Spinal cord (tissue), 9 donors: ENCODE measurements at regions not wholly inside any gene's neighbourhood (a gene's known extent, or its start where the extent isn't known, plus 50 kb on each side); places are given as distances from the start of the nearest gene placed in this dataset.
A peak's percentile ranks its signal among the peaks of the same experiment; 100 is the strongest.
"Not testable (repeated sequence)": the region's sequence is repeated elsewhere in the genome, so short reads cannot be mapped to it uniquely, and the experiment has no call there.

Experiments used
- DNase-seq, 6 donors: peaks; one replicate each; pipeline versions ENCODE4 v3.0.0 to v3.0.0-alpha.2; 2013 to 2015; ENCODE audit warnings: low spot score in 6 of 6, low read depth in 4 of 6
- H3K27ac ChIP-seq: one replicate; pipeline ENCODE4 v1.5.1; 2013; ENCODE audit warnings: low read depth, low read length, control low read depth
- H3K27me3 ChIP-seq: one replicate; pipeline ENCODE4 v1.6.1; 2013; ENCODE audit warnings: low read length; ENCODE audit not compliant: control insufficient read depth, insufficient read depth
- H3K36me3 ChIP-seq: one replicate; pipeline ENCODE4 v1.6.1; 2013; ENCODE audit warnings: low read length; ENCODE audit not compliant: control insufficient read depth, insufficient read depth
- H3K4me1 ChIP-seq: one replicate; pipeline ENCODE4 v1.6.1; 2013; ENCODE audit warnings: low read length; ENCODE audit not compliant: control insufficient read depth, insufficient read depth
- H3K4me3 ChIP-seq: one replicate; pipeline ENCODE4 v1.5.1; 2013; ENCODE audit warnings: low read depth, low read length, control low read depth
- H3K9me3 ChIP-seq: one replicate; pipeline ENCODE4 v1.6.1; 2013; ENCODE audit warnings: low read length; ENCODE audit not compliant: control insufficient read depth, insufficient read depth
- WGBS: methylation state at CpG from one replicate; pipeline ENCODE4 v1.1.5; 2013; ENCODE audit warnings: missing lambda C conversion rate; ENCODE audit not compliant: insufficient coverage; 5-methylcytosine and 5-hydroxymethylcytosine counted together
- donor health status: healthy.

DNA sequence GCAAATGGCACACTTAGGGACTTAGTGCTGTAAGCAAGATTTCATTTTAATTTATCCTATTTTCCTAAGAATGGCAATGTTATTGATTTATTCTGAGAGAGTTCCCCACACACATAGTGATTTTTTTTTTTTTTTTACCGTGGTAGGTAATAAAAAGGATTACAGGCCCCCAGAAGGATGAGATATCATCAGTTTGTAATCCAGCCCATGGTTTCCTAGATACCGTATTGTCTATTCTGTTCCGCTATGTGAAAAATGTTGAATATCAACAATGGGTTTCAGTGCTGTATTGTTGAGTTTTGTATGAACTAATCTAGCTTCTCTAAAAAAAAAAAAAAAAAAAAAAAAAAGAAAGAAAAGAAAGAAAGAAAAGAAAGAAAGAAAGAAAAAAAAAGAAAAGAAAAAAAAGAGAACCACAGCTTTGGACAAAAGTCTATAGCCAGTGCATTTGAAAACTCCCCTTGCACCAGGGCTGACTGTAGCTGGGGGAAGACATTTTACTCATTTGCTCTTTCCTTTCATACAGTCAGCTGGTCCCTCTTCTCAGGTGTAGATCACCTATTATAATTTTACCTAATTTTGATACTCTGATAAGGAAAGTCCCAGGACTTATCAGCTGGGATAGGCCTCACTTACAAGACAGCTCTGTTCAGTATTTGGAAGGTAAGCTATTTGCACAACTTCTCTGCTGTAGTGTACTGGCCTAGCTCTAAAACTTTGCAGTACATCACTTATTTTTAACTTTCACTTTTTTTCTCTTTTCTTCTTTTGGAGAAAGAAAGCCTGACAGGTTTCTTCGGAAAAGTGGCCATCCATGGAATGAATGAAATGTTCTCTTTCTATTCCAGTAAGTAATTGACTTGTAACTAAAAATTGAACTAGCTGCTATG, 101.4 kb upstream of the SOX2 start:
- H3K27ac ChIP-seq: peak overlapping the region; percentile 81
- DNase-seq: peak in 2 of 6 donors; percentile 55 to 59
- H3K4me1 ChIP-seq: no peaks in the 10 kb centered on the region
- no peaks in the 10 kb centered on the region for H3K36me3 ChIP-seq
- H3K4me3 ChIP-seq: peak overlapping the region; percentile 17
- H3K27me3 ChIP-seq: no peaks in the 10 kb centered on the region
- H3K9me3 ChIP-seq: no peaks in the 10 kb centered on the region
- no CpG with 5 or more reads among the region's 4 CpGs for WGBS

- H3K27ac ChIP-seq: peak overlapping the region; percentile 17
- H3K4me3 ChIP-seq: no peak overlapping the region
- H3K36me3 ChIP-seq: no peaks in the 10 kb centered on the region
- H3K9me3 ChIP-seq: no peaks in the 10 kb centered on the region
- H3K4me1 ChIP-seq: no peaks in the 10 kb centered on the region
- H3K27me3 ChIP-seq: no peaks in the 10 kb centered on the region
- peak in 2 of 6 donors; percentile 59 to 82 for DNase-seq
- no CpG with 5 or more reads among the region's 1 CpG for WGBS
These were observed 102.5 kb upstream of the SOX2 start for GRCh38 chr3:181609030-181609767.

DNA sequence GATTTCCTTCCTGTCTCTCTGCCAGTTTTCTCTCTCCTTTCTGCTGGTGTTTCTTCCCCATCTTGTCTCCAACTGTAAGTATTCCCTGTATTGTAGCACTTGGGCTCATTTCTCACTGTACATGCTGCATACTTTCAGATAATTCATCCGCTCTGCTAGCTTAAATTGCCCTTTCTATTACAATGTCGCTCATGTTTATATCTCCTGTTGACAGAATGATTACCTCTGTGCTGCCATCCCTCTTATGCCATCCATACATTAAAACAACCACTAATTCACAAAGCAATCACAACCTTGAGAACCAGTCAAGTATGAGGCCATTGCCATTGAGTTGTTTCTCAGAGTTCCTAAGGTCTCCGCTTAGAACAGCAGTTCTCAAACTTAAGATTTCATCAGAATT, 107.5 kb upstream of the SOX2 start:
- Histone ChIP-seq H3K27me3 (no peaks in the 10 kb centered on the region), H3K4me1 (no peaks in the 10 kb centered on the region), H3K27ac (no peak overlapping the region), H3K9me3 (no peaks in the 10 kb centered on the region), H3K36me3 (no peaks in the 10 kb centered on the region), H3K4me3 (no peak overlapping the region)
- DNase-seq: no peak
- 87% methylated on average over 3 of the region's 3 CpGs for WGBS

GRCh38 chr3:181596126-181596525, 115.6 kb upstream of the SOX2 start:
- DNase-seq: no peak
- no peak overlapping the region for H3K4me3 ChIP-seq
- no peak overlapping the region for H3K27ac ChIP-seq

GRCh38 chr3:181590939-181591338, 120.8 kb upstream of the SOX2 start:
- not testable (repeated sequence) for H3K9me3 ChIP-seq, H3K4me1 ChIP-seq, H3K4me3 ChIP-seq, H3K27me3 ChIP-seq, H3K27ac ChIP-seq, DNase-seq, H3K36me3 ChIP-seq
- WGBS: 83% methylated on average over 12 of the region's 12 CpGs

More at GRCh38 chr3:181596126-181596525, 115.6 kb upstream of the SOX2 start:
- H3K36me3 ChIP-seq: no peaks in the 10 kb centered on the region
- no peaks in the 10 kb centered on the region for H3K27me3 ChIP-seq
- H3K9me3 ChIP-seq: no peaks in the 10 kb centered on the region
- no peaks in the 10 kb centered on the region for H3K4me1 ChIP-seq

DNA sequence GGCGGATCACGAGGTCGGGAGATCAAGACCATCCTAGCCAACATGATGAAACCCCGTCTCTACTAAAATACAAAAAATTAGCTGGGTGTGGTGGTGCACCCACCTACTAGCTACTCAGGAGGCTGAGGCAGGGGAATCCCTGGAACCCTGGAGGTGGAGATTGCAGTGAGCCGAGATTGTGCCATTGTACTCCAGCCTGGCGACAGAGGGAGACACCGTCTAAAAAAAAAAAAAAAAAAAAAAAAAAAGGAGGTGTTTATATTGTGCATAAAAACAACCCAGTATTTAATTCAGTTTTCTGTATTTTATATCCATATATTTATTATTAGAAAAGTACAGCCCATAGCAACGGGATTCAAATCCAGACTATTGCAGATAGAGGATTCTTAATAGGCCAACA, 129.1 kb upstream of the SOX2 start:
- Histone ChIP-seq H3K4me3 (no peak overlapping the region), H3K4me1 (no peaks in the 10 kb centered on the region), H3K27me3 (no peaks in the 10 kb centered on the region), H3K27ac (no peak overlapping the region), H3K9me3 (peaks cover 3% of the 10 kb centered on the region), H3K36me3 (no peaks in the 10 kb centered on the region)
- no peak for DNase-seq
- WGBS: no CpG with 5 or more reads among the region's 8 CpGs

DNA sequence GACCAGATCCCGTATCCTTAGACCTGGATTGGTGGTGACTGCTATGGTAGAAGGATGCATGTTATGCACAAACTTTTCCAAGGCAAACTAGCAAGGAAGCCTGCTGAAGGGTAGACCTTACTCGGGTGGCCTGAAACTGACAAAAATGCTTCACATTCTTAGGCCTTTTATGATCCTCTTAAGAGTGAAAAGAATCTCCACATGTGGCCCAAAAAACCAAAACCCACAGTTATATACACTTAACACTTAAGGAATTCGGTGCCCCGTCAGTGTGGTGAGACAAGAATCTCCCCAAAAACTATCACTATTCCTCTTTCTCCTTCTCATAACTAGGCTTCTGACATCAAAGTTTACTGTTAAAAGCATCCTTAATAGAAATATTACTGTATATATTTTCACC, 130.1 kb upstream of the SOX2 start:
- H3K27ac ChIP-seq: no peak overlapping the region
- H3K4me3 ChIP-seq: no peak overlapping the region
- H3K9me3 ChIP-seq: no peaks in the 10 kb centered on the region
- H3K27me3 ChIP-seq: no peaks in the 10 kb centered on the region
- 96% methylated on average over 3 of the region's 4 CpGs for WGBS
- H3K36me3 ChIP-seq: no peaks in the 10 kb centered on the region
- DNase-seq: no peak
- no peaks in the 10 kb centered on the region for H3K4me1 ChIP-seq

- WGBS: 23% methylated on average over 2 of the region's 2 CpGs
- peak in 1 of 6 donors; percentile 59 for DNase-seq
These were observed 133.0 kb upstream of the SOX2 start for GRCh38 chr3:181578743-181579142.

DNA sequence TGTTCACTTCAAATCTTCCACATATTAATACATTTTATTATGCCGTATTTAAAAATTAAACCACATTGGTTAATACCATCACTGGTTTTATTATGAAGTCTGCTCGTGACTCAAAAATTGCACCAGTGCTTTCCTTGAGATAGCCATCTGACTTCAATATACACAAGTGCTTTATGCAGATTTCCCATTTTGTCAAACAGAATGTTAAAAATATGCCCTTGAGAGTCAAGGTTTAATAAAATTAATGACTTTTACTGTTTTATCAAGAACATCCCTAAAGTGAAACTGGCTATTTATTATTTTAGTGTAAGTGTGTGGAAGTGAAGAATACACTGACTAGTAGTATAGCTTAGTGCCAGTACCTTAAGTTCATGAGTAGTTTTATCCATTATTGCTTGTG, 139.3 kb upstream of the SOX2 start:
- no peaks in the 10 kb centered on the region for H3K27me3 ChIP-seq
- no peaks in the 10 kb centered on the region for H3K9me3 ChIP-seq
- H3K36me3 ChIP-seq: no peaks in the 10 kb centered on the region
- DNase-seq: no peak
- H3K4me3 ChIP-seq: no peak overlapping the region
- no peak overlapping the region for H3K27ac ChIP-seq
- WGBS: no CpG with 5 or more reads among the region's 2 CpGs
- no peaks in the 10 kb centered on the region for H3K4me1 ChIP-seq

More at GRCh38 chr3:181578743-181579142, 133.0 kb upstream of the SOX2 start:
- Histone ChIP-seq H3K9me3 (no peaks in the 10 kb centered on the region), H3K27ac (no peak overlapping the region), H3K36me3 (no peaks in the 10 kb centered on the region), H3K4me3 (no peak overlapping the region), H3K4me1 (no peaks in the 10 kb centered on the region), H3K27me3 (no peaks in the 10 kb centered on the region)

DNA sequence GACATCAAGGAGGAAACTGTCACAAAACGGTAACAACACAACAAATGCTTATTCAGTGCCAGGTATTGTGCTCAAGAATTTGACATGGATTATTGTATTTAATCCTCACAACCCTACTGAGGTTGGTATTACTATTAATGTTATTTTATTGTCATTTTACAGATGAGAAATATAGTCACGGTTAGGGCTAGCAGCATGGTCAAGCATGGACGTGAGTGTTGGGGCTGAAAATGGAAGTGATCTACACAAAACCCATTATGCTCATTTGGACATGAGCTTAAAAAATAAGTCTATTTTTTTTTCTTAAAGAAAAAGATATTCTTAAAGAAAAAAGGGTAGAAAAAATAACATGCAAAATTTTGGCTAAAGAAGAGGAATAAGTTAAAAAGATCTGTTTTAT, 141.3 kb upstream of the SOX2 start:
- Histone ChIP-seq H3K9me3 (no peaks in the 10 kb centered on the region), H3K27me3 (no peaks in the 10 kb centered on the region), H3K36me3 (no peaks in the 10 kb centered on the region), H3K27ac (no peak overlapping the region), H3K4me1 (no peaks in the 10 kb centered on the region), H3K4me3 (no peak overlapping the region)
- DNase-seq: no peak
- WGBS: no CpG with 5 or more reads among the region's 3 CpGs
